Peyer's patch (tissue), 4 donors: ENCODE measurements at regions not wholly inside any gene's neighbourhood (a gene's known extent, or its start where the extent isn't known, plus 50 kb on each side); places are given as distances from the start of the nearest gene placed in this dataset.

Source experiments
- POLR2A ChIP-seq, 2 donors: fragments of 450-650 bp; IDR thresholded peaks; one replicate each; pipeline ENCODE4 v1.5.1; 2017; ENCODE audit warnings: antibody characterized with exemption in 2 of 2, mild to moderate bottlenecking in 2 of 2, moderate library complexity in 2 of 2
- TF ChIP-seq, protein P1 (sequence below), 6 experiments: fragments of 450-650 bp in 4 of 6; fragments of 200-600 bp in 2 of 6; sonication (generic) in 1 of 6; IDR thresholded peaks; one replicate each; pipeline ENCODE4 v1.5.1; 2017 to 2019; ENCODE audit warnings: antibody characterized with exemption in 6 of 6, mild to moderate bottlenecking in 3 of 6, moderate library complexity in 1 of 6

DNA sequence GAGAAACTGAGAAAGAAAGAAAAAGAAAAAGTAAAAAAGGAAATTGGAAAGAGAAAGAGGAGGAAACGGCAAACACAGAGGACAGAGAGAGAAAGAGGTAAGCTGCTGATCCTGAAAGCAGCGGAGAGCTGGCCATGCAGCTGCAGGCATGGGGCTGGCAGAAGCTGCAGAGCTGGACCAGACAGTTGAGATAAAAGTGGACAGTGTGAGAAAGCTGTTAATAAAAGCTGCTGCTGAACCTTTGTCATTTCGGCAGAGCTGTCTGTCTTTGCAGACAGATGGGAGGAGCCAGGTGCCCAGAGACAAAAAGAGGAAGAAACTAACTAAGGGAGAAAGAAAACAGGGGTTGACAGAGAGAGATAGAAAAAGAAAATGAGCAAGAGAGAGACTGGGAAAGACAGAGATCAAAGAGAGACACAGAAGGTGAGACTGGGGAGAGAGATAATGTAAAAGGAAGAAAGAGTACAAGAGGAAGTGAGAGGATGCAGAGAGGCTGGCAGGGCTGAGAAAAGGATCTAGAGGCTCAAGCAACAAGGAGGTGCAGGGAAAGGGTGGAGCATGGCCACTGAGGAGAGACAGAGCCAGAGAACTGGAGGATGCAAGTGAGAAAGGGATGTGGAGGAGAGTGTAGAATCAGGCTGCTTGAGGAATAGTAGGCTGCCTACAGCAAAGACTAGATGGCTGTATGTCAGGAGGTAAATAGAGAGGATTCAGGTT, 376.8 kb upstream of the FGF16 start:
- TF ChIP-seq, protein P1, sequence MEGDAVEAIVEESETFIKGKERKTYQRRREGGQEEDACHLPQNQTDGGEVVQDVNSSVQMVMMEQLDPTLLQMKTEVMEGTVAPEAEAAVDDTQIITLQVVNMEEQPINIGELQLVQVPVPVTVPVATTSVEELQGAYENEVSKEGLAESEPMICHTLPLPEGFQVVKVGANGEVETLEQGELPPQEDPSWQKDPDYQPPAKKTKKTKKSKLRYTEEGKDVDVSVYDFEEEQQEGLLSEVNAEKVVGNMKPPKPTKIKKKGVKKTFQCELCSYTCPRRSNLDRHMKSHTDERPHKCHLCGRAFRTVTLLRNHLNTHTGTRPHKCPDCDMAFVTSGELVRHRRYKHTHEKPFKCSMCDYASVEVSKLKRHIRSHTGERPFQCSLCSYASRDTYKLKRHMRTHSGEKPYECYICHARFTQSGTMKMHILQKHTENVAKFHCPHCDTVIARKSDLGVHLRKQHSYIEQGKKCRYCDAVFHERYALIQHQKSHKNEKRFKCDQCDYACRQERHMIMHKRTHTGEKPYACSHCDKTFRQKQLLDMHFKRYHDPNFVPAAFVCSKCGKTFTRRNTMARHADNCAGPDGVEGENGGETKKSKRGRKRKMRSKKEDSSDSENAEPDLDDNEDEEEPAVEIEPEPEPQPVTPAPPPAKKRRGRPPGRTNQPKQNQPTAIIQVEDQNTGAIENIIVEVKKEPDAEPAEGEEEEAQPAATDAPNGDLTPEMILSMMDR (IDR thresholded peaks at IDR 0.05): no peak
- TF ChIP-seq POLR2A (IDR thresholded peaks at IDR 0.05): no peak
